HG02571 (cell line): ENCODE measurements at regions not wholly inside any gene's neighbourhood (a gene's known extent, or its start where the extent isn't known, plus 50 kb on each side); places are given as distances from the start of the nearest gene placed in this dataset.
"Not testable (repeated sequence)": the region's sequence is repeated elsewhere in the genome, so short reads cannot be mapped to it uniquely, and the experiment has no call there.

Experiments
- ATAC-seq: cut with Tn5 transposase; IDR thresholded peaks from one replicate; pipeline ENCODE4 v1.9.1; 2021; ENCODE audit warnings: mild to moderate bottlenecking, moderate library complexity; ENCODE audit not compliant: unreplicated experiment

DNA sequence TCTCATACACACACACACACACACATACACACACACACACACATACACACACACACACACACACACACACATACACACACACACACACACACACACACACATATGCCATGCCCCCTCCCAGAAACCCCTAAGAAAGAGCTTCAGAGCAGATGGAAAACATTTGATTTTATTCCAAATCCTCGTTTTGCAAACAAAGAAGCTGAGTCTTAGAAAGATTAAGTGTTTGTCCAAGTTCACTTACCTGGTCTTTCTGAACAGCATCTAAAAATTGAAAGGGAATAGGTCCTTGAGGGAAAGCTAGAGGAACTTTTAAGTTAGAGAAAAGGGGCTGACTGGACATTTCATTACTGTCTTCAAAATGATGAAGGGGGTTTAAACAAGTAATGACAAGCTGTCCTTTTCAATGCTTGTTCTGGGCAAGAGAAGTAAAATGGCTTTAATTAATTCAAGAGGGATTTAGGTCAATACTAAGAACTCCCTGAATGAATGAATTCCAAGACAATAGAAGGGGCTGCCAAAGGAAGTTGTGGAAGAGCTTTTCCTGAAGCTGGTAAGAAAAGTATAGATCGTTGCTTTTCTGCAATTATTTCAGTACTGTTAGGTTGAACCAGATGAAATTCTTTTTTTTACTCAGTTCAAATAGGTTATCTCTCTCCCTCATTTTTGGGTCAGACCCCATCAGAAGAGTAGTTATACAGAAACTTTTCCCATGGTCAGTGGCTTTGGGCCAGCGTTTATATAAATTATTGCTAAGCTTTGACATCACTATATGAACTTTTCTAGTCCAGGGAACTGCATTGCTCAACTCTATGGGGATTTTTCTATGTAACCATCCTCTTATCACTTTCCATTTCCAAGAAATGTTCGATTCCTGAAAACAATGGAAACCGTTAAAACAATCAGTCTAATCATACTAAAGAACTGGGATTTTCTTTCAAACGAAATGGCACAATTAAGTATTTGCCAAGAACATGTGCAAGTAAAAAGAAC, 261.4 kb downstream of the MTERF1 start:
- no peak for ATAC-seq

- no peak for ATAC-seq
Observed at GRCh38 chr7:91620827-91621226, 259.7 kb downstream of the MTERF1 start.

- ATAC-seq = not testable (repeated sequence)
Observed at GRCh38 chr7:91627324-91627723, 253.2 kb downstream of the MTERF1 start.

GRCh38 chr7:91628742-91629141, 251.8 kb downstream of the MTERF1 start:
- ATAC-seq = no peak

DNA sequence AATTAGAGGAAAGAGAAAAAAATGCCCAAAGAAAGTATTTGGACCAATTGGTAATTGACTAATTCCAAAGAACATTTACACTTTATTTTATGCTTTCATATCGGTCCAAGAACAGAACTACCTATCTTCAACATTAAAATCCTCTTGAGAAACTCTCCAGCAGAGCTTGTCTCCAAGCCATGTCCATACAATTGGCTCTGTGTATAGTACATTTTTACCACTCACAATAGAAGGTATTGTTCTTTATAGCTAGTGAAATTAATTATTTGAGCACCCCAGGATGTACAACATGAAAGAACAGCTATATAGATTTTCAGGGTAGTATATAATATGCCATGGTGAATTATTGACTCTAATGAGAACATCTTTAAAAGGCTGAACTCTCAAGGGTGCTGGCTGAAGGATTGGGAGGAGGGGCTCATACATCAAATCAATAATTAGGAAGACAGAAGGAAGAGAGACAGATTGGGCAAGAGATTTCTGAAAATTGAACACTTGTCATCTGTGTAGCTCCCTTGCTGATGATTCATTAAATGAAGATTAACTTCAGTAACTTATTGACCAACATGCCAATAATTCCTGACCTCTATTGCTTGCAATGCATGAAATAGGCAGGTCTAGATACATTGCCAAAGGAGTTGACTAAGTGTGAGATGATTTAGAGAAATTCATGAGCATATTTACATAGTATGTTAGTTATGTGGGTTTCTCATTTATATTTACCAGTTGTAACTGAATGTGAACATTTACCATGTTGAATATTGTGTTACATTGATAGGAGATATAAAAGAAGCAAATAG, 249.7 kb downstream of the MTERF1 start:
- no peak for ATAC-seq

GRCh38 chr7:91632234-91632940, 248.1 kb downstream of the MTERF1 start:
- no peak for ATAC-seq

DNA sequence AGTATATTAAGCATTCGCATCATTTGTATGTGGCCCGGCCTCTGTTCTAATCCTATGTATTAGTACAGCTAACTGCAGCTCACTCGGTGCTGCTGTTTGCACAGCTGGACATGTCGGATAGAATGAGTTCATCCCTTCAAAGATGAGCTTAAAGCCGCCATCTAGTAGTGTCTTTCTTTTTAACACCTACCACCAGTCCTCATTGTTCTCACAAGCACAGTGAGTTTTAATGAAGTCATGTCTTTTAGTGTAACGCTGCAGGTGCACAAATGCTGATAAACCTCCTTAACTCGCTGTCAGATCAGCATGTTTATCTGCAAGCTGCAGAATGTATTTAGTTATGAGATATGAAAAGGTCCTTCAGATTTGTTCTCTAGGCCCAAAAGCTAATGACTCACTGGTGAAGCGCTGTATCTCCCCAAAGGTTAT, 247.5 kb downstream of the MTERF1 start:
- no peak for ATAC-seq

- ATAC-seq = no peak
Observed at GRCh38 chr7:91634485-91635177, 245.9 kb downstream of the MTERF1 start.

- ATAC-seq = no peak
Observed at GRCh38 chr7:91636129-91636724, 244.3 kb downstream of the MTERF1 start.

GRCh38 chr7:91636728-91637127, 243.8 kb downstream of the MTERF1 start:
- ATAC-seq = no peak

DNA sequence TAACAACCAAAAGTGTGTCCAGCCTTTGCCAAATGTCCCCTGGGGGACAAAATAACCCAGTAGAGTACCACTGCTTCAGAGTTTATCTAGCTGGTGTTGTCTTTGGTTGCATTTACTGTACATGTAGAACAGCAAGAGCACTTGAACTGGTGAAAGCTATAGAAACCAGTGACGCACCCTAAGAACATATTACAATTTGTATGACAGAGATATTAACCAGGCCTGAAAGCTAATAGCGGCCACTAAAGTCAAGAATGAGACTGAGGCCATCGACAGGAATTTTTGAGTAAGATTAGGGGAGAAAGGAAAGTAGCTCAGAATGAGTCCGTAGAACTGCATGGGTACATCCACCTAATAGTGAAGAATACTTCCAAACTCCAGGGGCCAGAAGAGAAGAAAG, 236.2 kb downstream of the MTERF1 start:
- no peak for ATAC-seq

- ATAC-seq = no peak
Observed at GRCh38 chr7:91645542-91645941, 235.0 kb downstream of the MTERF1 start.

DNA sequence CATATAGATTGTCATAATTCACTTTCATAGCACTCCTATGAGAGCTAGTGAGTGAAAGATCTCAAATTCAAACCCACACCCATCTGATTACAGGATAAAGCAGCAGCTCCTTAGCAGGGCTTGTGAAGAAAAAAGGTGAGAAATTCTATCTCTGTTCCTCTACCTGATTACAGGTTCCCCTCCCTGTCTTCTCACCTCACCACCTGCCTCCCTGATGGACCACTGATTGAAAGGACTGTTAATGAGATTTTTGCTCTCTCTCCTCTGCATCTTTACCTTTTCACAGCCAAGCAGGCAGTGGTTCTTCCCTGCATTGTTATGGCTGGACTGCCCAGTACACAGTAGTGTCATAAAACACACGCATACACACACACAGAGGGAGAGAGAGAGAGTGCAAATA, 228.5 kb downstream of the MTERF1 start:
- no peak for ATAC-seq

DNA sequence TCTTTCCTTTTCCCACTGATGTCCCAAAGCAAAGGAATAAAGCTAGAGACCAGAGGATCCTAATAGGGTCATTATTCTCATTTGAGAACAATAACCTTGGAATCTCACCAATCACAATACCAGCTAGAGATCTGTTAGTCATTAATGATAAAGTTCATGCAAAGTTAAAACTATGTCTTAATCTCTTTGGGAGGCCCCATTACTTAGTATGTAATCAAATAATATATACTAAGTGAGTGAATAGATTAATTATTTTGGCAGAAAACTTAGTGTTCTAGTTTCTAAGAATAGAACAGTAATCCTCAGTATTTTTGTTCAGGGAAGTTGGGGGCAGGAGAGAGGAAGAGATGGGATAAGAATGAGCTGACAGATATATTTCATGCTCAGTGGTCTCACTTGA, 227.2 kb downstream of the MTERF1 start:
- ATAC-seq = no peak

GRCh38 chr7:91655656-91656055, 224.8 kb downstream of the MTERF1 start:
- ATAC-seq = no peak

DNA sequence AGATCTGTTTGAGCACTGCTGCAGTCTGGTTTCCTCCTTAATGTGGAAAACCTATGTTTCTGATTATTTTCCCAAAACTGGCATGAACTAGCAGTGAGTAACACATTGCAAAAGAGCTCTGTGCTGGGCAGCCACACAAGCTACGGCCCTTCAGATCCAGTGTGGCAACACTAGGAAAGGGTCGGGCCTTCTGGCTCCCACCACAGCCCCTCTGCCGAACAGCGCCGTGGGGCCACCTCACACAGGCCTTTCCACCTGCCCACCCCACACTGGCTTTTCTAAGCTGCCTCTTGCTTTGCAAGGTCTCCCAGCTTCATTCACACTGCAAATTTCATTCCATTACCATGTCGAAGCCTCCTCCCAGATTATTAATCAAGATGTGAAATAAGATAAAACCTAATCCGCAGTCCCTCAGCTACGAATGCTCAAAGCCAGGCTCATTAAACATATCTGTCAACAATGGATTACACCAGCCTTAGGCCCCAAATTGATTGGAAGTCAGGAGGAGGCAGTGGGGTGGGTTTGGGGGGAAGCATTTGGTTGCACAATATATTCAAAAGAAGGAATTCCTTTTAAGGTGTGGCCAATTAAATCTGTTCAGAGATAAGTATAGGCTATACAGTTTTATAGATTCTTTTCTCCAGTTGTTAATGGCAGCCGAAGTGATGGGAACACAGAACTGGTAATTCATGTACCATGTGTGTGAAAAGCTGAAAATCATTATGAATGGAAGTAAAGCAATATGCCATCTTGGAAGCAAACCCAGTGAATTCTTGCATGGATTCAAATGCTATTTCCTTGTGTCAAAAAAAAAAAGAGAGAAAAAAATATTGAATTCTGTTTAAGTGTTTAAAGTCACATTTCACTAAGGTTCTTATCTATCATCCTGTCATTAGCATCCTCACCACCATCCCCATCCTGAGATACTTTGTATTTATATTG, 223.7 kb downstream of the MTERF1 start:
- ATAC-seq = no peak

- ATAC-seq = no peak
Observed at GRCh38 chr7:91657483-91658071, 222.9 kb downstream of the MTERF1 start.

DNA sequence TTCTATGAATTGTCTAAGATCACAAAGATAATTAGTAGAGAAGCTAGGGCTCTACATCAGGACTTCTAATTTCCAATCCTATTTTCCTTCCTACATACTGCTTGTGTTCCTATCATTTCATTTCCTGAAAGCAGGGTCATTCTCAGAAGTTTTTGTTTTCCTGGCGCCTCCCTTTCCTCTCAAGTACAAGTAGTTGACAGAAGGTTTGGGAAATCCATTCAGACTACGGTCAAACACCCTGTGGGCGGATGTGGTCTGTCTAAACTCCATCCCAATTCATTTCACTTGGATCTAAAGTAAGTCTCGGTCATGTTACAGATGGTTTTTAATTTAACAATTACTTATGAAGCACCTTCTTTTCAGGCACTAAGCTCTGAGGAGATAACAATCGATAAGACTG, 221.4 kb downstream of the MTERF1 start:
- no peak for ATAC-seq
